GM23338 (cell line): ENCODE measurements at regions not wholly inside any gene's neighbourhood (a gene's known extent, or its start where the extent isn't known, plus 50 kb on each side); places are given as distances from the start of the nearest gene placed in this dataset.

Experiments used
- ATAC-seq: fragments of 200-7000 bp; cut with Tn5 transposase; 3 replicates; pipeline ENCODE4 v1.9.1; 2020
- DNase-seq: peaks from one replicate; pipeline ENCODE4 v3.0.0-alpha.2; 2015; ENCODE audit warnings: low spot score
- H2AFZ ChIP-seq: fragments of 200-600 bp; sonication (generic); 2 replicates; pipeline ENCODE4 v1.8.0; 2016; ENCODE audit warnings: antibody characterized with exemption, mild to moderate bottlenecking, moderate library complexity
- H3F3A ChIP-seq: fragments of 200-600 bp; sonication (generic); replicated peaks from 2 replicates; pipeline ENCODE4 v1.8.0; 2017; ENCODE audit warnings: antibody characterized with exemption, mixed run types, low read depth
- H3K27ac ChIP-seq: fragments of 200-600 bp; sonication (generic); 2 replicates; pipeline ENCODE4 v1.6.1; 2016; ENCODE audit warnings: low read depth
- H3K27me3 ChIP-seq: fragments of 200-600 bp; sonication (generic); 2 replicates; pipeline ENCODE4 v1.8.0; 2016; ENCODE audit warnings: mild to moderate bottlenecking, mixed run types, moderate library complexity; ENCODE audit not compliant: insufficient read depth
- H3K36me3 ChIP-seq: fragments of 200-600 bp; sonication (generic); 2 replicates; pipeline ENCODE4 v1.8.0; 2016; ENCODE audit warnings: mild to moderate bottlenecking; ENCODE audit not compliant: insufficient read depth
- H3K4me1 ChIP-seq: fragments of 200-600 bp; sonication (generic); 2 replicates; pipeline ENCODE4 v1.8.0; 2016; ENCODE audit warnings: mild to moderate bottlenecking, moderate library complexity; ENCODE audit not compliant: insufficient read depth
- H3K4me2 ChIP-seq: fragments of 200-600 bp; sonication (generic); 2 replicates; pipeline ENCODE4 v1.7.1; 2017; ENCODE audit warnings: mixed run types
- H3K4me3 ChIP-seq: fragments of 200-600 bp; sonication (generic); 2 replicates; pipeline ENCODE4 v1.6.1; 2016; ENCODE audit warnings: mixed run types
- H3K79me2 ChIP-seq: fragments of 200-600 bp; sonication (generic); replicated peaks from 2 replicates; pipeline ENCODE4 v1.8.0; 2017; ENCODE audit warnings: mild to moderate bottlenecking; ENCODE audit not compliant: insufficient read depth
- H3K9me2 ChIP-seq: fragments of 200-600 bp; sonication (generic); 2 replicates; pipeline ENCODE4 v1.8.0; 2017; ENCODE audit not compliant: insufficient read depth
- H4K20me1 ChIP-seq: fragments of 200-600 bp; sonication (generic); replicated peaks from 2 replicates; pipeline ENCODE4 v1.8.0; 2017; ENCODE audit warnings: mild to moderate bottlenecking; ENCODE audit not compliant: insufficient read depth
- H3K27ac Mint-ChIP-seq: 2 replicates; pipeline ENCODE4 v1.8.0; 2020; ENCODE audit warnings: inconsistent platforms, mild to moderate bottlenecking, moderate library complexity, mixed read lengths
- H3K27me3 Mint-ChIP-seq: 3 replicates; pipeline ENCODE4 v1.8.0; 2022; ENCODE audit warnings: low read depth, mild to moderate bottlenecking, moderate library complexity, mixed read lengths, inconsistent platforms; ENCODE audit not compliant: insufficient read depth, poor library complexity
- H3K36me3 Mint-ChIP-seq: 3 replicates; pipeline ENCODE4 v1.8.0; 2021; ENCODE audit warnings: low read depth, mild to moderate bottlenecking, inconsistent platforms, moderate library complexity, mixed read lengths
- H3K4me1 Mint-ChIP-seq: 3 replicates; pipeline ENCODE4 v1.8.0; 2020; ENCODE audit warnings: mild to moderate bottlenecking, inconsistent platforms, mixed read lengths
- H3K4me3 Mint-ChIP-seq: 3 replicates; pipeline ENCODE4 v1.8.0; 2021; ENCODE audit warnings: moderate library complexity, mild to moderate bottlenecking, inconsistent platforms, mixed read lengths
- H3K9me3 Mint-ChIP-seq: 3 replicates; pipeline ENCODE4 v1.8.0; 2020; ENCODE audit warnings: moderate library complexity, mild to moderate bottlenecking, inconsistent platforms, mixed read lengths
- CREB1 ChIP-seq: fragments of 250-450 bp; sonication (Bioruptor Pico); IDR thresholded peaks from 2 replicates; pipeline ENCODE4 v1.5.0; 2020; ENCODE audit warnings: low read depth, mild to moderate bottlenecking, moderate library complexity
- CTCF ChIP-seq, 2 experiments: fragments of 200-600 bp in 1 of 2; sonication (generic) in 1 of 2; conservative IDR thresholded peaks; 2 replicates each; pipeline versions ENCODE4 v1.5.1 to v1.6.1; 2016 to 2017; ENCODE audit warnings: antibody characterized with exemption in 2 of 2, low read depth in 2 of 2, mild to moderate bottlenecking in 2 of 2, moderate library complexity in 1 of 2
- ETS1 ChIP-seq: IDR thresholded peaks from 2 replicates; pipeline ENCODE4 v1.6.1; 2016; ENCODE audit warnings: antibody characterized with exemption
- EZH2 ChIP-seq: fragments of 200-600 bp; sonication (generic); IDR thresholded peaks from one replicate; pipeline ENCODE4 v1.8.0; 2017; ENCODE audit warnings: antibody characterized with exemption, mild to moderate bottlenecking, low read depth; ENCODE audit not compliant: unreplicated experiment
- EZH2phosphoT487 ChIP-seq: fragments of 200-600 bp; sonication (generic); IDR thresholded peaks from one replicate; pipeline ENCODE4 v1.8.1; 2018; ENCODE audit warnings: antibody characterized with exemption; ENCODE audit not compliant: unreplicated experiment
- JUNB ChIP-seq: IDR thresholded peaks from one replicate; pipeline ENCODE4 v1.6.1; 2016; ENCODE audit warnings: antibody characterized with exemption; ENCODE audit not compliant: unreplicated experiment
- NANOG ChIP-seq: IDR thresholded peaks from 2 replicates; pipeline ENCODE4 v1.6.1; 2016; ENCODE audit warnings: antibody characterized with exemption, borderline replicate concordance
- POLR2AphosphoS5 ChIP-seq: IDR thresholded peaks from 2 replicates; pipeline ENCODE4 v1.6.1; 2016; ENCODE audit warnings: antibody characterized with exemption, low read depth
- REST ChIP-seq: IDR thresholded peaks from one replicate; pipeline ENCODE4 v1.6.1; 2018; ENCODE audit warnings: antibody characterized with exemption; ENCODE audit not compliant: unreplicated experiment
- STAT1 ChIP-seq: IDR thresholded peaks from one replicate; pipeline ENCODE4 v1.6.1; 2016; ENCODE audit warnings: antibody characterized with exemption; ENCODE audit not compliant: unreplicated experiment
- ZNF331 ChIP-seq: fragments of 250-450 bp; sonication (Bioruptor Pico); IDR thresholded peaks from 2 replicates; pipeline ENCODE4 v1.5.0; 2020; ENCODE audit warnings: low read depth, mild to moderate bottlenecking, moderate library complexity
- ZNF462 ChIP-seq: fragments of 250-450 bp; sonication (Bioruptor Pico); IDR thresholded peaks from 2 replicates; pipeline ENCODE4 v1.5.0; 2020; ENCODE audit warnings: mild to moderate bottlenecking, moderate library complexity

GRCh38 chr22:19586922-19587684, 62.9 kb upstream of the CLDN5 start:
- no peaks in the 10 kb centered on the region for H3K36me3 Mint-ChIP-seq
- ATAC-seq (no peak), DNase-seq (no peak)
- no peak overlapping the region for H3K4me2 ChIP-seq
- H3K4me3 ChIP-seq, result no peak overlapping the region
- no peaks in the 10 kb centered on the region for H3F3A ChIP-seq
- H3K27ac Mint-ChIP-seq, result no peak overlapping the region
- TF ChIP-seq CREB1 (CRISPR knock-in tag), result no peak
- TF ChIP-seq ETS1, result no peak
- no peak for TF ChIP-seq POLR2AphosphoS5
- TF ChIP-seq STAT1, result no peak
- no peak for TF ChIP-seq EZH2
- no peak for TF ChIP-seq ZNF462 (CRISPR knock-in tag)
- no peak for TF ChIP-seq EZH2phosphoT487
- TF ChIP-seq JUNB, result no peak
- TF ChIP-seq ZNF331 (CRISPR knock-in tag), result no peak
- TF ChIP-seq CTCF (conservative IDR thresholded peaks at IDR 0.05; ENCODE audit: low read depth in 2 of 2), result no peak
- TF ChIP-seq REST, result no peak
- no peak for TF ChIP-seq NANOG
- no peaks in the 10 kb centered on the region for H3K9me3 Mint-ChIP-seq
- no peaks in the 10 kb centered on the region for H3K4me1 ChIP-seq
- no peak overlapping the region for H3K27ac ChIP-seq
- H3K36me3 ChIP-seq, result no peaks in the 10 kb centered on the region
- H3K9me2 ChIP-seq, result no peaks in the 10 kb centered on the region
- no peaks in the 10 kb centered on the region for H3K4me1 Mint-ChIP-seq
- no peak overlapping the region for H2AFZ ChIP-seq
- H3K79me2 ChIP-seq, result no peaks in the 10 kb centered on the region
- no peaks in the 10 kb centered on the region for H4K20me1 ChIP-seq
- H3K27me3 Mint-ChIP-seq, result peaks cover 2% of the 10 kb centered on the region
- H3K4me3 Mint-ChIP-seq, result no peak overlapping the region
- no peaks in the 10 kb centered on the region for H3K27me3 ChIP-seq
